HG03196 (cell line): ENCODE measurements at regions not wholly inside any gene's neighbourhood (a gene's known extent, or its start where the extent isn't known, plus 50 kb on each side); places are given as distances from the start of the nearest gene placed in this dataset.

Experiments used
- ATAC-seq: cut with Tn5 transposase; IDR thresholded peaks from one replicate; pipeline ENCODE4 v1.9.1; 2021; ENCODE audit not compliant: unreplicated experiment

DNA sequence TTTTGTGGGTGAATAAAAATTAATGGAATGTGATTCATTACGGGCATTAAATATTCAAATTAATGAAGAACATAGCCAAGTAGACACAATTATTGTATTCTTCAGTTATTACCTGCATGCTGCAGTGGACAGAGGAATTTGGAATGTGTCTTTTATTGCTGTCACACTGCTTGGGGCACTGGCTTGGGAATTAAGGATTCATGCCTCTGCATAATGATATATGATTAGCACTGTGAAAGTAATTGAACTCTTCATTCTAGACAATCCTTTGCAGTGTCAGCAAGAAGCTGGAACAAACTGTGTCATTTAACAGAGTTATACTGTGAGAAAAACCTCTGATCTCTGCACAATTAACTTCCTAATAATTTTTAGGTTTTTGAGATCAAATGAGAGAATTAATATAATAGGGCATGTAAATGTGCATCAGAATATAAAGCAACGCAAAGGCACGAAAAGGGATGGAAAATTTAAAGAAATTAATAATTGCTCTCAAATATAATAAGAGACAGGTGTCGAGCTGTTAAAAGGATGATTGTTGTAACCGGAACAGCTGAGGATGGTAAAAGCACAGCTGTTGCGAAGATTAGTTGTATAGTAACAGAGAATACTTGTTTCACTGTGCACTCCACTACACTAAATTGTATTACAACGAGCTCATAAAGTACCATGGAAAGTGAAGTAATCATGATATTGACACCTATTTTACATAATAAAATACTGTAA is 235.1 kb upstream of the MIR17HG start:
- no peak for ATAC-seq

DNA sequence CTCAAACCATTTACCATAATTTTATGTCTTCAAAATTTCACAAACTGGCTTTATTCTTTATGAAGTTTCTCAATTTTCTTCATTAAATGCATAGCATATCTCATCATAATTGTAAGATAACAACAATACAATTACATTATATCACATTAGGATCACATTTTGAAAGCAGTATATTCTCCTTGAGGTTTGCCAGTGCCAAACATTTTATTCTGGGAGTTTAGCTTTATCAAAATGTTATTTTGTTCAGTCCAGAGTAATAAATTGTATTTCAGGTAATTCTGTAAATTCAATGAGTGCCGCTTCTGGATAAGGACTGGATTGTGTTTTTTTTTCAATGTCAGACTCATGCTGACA is 234.6 kb upstream of the MIR17HG start:
- no peak for ATAC-seq

DNA sequence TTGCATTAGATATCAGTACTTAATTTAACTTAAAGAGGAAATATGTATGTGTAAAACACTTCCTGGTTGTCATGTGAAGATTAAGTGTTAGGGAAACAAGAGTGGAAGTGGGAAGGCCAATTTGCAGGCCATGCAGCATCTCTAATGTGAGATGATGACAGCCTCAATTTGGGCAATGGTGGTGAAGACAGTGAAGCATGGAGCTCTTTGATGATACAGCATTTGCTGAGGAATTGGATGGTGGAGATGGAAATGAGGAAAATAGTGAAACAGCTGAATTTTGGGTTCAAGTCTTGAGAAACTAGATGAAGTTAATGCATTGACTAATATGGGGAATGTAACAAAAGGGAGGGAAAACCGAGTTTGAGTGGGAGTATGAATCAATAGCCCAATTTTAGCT is 231.7 kb upstream of the MIR17HG start:
- no peak for ATAC-seq

DNA sequence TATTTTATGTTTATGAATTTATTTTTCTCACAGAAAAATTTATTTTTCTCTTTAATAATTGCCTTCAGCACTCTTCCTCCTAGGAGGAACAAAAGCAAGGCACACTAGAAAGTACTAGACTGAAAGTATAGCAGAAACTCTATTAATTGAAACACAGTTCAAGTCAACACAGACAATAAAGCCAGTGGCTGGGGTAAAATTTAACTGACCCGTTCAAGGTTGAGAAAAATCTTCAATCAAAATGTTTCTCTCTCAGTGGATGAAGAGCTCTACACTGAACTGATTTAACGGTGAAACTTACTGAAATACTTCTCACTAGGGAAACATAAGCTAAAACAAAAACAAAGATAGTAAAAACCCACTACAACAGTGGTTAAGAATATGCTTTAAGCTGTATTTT is 230.1 kb upstream of the MIR17HG start:
- no peak for ATAC-seq

DNA sequence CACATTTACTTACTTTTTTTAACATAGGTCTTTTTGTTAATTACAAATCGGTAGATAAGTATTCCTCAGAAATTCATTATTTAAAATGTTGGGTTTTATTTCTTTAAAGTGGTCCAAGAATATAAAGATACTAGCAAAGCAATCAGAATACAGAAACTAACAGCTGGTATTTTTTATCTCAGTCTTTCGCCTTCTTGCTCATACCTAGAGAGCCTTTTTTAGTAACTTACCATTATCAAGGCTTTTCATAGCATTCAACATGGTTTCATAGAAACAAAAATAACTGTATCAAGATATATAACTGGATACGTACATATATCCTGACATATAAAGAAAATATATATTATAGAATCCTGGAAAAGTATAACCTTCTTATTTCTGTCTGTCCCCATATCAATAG is 227.8 kb upstream of the MIR17HG start:
- ATAC-seq: no peak

DNA sequence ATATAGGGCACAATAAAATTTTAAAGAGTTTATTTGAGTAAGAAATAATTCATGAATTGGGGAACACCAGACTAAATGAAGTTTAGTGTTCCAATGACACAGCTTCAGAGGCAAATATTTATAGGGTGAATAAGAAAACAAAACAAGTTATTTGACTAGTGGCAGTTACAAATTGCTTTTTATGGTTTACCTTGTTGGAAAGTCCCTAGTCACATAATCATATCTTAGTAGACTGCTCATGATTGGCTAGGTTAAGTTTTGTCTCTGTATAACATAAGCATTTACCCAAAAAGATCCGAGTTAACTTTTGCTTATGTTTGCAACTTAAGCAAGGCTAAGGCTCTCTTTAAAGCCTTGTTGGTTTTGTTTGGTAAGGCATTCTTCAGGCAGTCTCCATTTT is 224.7 kb upstream of the MIR17HG start:
- no peak for ATAC-seq

DNA sequence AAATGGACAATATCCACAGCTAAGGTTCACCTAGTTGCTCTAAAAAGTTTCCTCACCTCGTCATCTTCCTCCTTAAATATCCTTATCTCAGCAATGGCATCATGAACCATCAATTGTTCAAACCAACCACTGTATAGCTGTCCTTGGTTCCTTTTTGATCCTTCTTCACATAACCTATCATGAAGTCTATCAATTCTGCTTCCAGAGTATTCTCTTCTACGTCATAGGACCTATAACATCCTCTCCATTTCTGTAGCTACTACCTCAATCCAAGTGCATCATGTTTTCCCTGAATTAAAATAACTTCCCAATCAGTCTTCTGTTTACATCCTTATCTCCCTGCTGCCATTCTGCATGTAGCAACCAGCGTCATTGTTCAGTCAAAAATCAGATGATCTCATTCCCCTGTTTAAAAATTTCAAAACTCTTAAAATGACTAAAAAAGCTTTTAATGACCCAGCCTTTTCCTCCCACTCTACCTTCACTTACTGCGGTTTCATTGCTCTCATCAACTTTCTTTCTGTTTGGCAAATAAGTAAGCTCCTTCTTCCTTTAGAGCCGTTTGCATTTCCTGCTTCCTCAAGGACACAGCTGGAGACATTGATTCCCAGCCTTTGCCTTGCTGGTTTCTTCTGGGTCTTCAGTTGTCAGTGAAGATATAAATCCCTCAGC is 223.9 kb upstream of the MIR17HG start:
- no peak for ATAC-seq

DNA sequence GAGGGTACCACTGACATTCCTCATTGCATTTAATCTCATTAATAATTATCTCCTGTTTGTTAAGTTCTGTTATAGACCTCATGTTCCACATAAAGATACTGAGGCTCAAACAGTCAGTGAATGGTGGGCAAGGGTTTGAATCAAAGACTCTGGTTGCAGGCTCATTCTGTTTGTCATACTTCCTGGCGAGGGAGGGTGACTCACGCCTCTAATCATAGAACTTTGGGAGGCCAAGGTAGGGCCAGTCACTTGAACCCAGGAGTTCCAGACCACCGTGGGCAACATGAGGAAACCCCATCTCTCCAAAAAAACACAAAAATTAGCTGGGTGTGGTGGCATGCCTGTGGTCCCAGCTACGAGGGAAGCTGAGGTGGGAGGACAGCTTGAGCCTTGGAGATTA is 220.7 kb upstream of the MIR17HG start:
- no peak for ATAC-seq

DNA sequence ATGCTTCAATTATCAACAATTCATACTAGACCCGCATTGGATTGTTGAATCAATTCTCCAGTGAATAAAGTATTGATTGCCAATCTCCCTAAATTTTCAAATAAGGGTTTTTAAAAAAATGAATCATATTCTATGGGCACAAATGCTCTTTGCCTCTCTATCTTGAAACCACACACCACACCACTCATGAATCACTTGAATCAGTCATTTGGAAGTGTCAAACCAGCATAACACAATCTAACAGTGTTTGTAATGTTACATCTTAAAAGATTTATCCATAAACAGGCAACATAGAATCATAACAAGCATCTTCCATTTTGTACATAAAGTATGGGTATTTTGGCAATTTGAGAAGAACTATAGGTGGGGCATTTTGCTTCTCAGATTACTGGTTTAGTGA is 219.5 kb upstream of the MIR17HG start:
- ATAC-seq: no peak

DNA sequence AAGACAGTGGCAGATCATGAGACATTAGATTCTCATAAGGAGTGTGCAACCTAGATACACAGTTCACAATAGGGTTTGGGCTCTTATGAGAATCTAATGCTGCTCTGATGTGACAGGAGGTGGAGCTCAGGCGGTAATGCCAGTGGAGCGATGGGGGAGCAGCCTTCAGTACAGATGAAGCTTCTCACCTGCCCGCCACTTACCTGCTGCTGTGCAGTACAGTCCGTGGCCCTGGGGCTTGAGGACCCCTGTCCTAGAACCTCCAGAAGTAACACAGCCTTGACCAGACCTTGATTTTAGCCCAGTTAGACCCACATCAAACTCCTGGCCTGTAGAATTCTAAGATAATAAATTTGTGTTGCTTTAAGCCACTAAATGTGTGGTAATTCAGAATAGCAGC is 215.1 kb upstream of the MIR17HG start:
- no peak for ATAC-seq

DNA sequence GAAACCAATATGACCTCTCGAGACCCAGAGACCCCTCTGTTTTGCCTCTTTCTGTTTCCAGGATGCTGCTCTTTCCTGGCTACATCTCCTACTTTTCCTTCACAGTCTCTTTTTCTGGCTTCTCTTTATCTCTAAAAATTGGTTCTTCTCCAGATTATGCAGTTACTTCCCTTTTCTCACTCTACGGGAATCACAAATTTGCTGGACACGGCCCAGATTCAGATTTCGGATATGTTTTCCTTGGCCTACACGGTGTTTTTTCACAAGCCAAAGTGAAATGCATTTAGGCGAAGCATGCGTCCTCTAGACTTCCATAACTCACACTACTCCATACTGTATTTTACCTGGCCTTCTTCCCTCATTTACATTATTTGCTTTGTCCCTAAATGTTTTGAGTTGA is 214.7 kb upstream of the MIR17HG start:
- ATAC-seq: no peak

DNA sequence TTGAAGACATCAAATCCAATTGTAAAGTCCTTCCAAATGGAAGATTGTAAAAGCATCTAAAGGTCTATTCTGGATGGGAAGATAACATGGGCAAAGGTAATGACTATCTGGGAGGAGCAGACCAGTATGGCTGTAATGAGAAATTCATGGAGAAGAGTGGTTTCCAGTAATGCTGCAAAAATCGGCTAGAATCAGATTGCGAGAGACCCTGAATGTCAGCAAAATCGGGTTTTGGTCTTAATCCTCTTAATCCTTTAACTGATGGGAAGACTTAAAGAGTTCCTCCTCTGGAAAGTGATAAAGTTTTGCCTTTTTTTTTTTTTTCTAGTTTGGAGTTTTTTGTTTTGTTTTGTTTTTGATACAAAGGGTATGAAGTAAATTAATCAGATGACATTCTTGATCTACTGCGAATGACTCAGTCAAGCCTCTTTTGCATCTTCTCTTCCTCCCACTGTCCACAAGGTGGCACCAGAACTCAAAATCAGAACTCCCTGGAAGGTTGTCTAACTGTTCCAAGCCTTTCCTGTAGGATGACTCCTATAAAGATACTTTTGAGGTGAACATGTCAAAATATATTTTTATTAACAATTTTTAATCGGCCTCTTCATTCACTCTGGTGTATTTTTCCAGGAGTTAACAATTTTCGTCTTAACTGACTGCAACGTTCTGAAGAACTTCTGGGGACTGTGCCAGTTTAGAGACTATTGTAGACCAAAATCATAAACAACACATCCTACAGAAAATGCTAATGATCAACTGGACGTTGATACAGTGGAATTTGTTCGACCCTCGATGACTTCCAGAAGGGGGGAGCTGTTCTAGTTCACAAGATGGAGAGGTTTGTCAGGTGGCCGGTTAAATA is 213.3 kb upstream of the MIR17HG start:
- peak; percentile 72 for ATAC-seq

DNA sequence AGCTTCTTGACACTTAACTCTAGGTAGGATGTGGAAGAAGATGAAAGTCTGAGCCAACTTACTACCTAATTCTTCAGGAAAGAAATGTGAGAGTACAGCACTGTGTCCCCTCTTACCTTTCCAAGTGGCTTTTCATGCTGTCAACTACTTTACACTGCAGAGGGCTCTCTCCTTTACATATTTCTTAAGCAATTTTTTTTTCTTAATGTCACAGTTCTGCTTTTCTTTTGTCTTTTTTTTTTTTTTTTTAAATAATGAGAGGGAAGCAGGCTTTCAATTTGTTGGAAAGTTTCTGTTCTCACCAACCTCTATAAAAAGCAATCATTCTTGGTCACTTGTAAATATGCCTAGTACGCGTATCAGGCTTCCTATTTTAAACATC is 212.7 kb upstream of the MIR17HG start:
- no peak for ATAC-seq

DNA sequence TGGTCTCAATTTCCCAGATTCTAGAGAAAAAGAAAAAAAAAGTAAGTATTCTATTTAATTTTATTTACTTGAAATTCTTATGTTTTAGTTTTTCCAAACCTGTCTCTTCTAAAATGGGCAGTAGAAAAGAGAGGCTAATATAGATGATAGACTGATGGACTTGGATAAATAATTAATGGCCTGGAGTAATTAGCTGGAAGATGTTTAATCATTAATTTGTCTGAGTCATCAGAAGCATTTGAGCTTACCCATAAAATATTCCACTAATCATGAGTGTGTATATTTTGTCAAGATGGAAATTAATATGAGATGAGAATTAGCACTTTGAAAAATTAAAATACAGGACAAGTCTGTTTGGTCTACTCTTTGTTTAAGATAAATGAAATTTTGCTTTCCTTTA is 212.1 kb upstream of the MIR17HG start:
- ATAC-seq: no peak

DNA sequence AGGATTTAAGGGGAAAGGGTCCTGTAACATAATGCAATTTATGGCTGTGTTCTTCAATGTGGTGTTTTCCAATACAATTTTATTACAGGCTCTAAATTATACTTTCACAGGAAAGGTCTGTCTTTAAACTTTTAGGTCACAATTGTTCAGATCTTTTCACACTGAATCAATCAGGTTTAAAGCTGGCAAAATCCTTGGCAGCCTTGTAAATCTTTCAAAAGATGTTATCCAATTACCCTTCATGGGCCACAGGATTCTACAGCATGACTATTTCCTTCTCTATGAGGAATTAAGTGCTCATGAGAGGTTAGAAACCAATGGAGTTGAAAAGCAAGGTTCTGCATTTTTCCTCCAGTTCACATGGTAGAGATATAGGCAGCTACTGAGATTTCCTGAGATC is 211.5 kb upstream of the MIR17HG start:
- ATAC-seq: no peak

DNA sequence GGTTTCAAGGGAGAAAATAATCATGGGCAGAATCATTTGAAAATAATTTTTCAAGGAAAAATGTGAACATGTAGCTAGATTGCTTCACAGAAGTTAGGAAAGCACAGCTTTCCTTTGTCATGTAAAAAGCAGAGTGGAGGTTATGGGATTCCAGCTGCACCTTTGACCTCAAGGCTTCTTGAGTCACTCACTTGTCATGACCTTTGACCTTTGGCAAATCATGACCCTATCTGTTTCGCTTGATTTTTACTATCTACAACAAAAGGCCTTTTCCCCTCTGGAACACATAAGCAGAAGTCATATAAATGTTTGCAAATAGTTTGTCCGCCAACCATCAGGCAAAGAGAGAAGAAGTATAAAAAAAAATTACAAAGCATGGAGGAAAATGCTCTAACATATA is 210.7 kb upstream of the MIR17HG start:
- ATAC-seq: no peak

DNA sequence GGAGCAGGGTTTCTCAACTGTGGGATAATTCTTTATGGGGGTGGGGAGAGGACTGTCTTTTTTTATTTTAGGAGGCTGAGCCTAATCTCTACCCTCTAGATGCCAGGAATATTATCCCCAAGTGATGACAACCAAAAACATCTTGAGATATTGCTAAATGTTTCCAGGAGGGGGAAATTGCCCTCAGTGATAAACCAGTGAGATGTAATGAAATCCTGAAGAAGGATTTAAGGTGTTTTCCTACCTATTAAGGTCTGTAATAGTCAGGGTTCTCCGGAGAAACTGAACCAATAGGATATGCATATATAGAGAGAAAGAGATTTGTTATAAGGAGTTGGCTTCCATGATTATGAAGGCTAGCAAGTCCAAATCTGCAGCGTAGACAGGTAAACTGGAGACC is 208.3 kb upstream of the MIR17HG start:
- ATAC-seq: no peak

DNA sequence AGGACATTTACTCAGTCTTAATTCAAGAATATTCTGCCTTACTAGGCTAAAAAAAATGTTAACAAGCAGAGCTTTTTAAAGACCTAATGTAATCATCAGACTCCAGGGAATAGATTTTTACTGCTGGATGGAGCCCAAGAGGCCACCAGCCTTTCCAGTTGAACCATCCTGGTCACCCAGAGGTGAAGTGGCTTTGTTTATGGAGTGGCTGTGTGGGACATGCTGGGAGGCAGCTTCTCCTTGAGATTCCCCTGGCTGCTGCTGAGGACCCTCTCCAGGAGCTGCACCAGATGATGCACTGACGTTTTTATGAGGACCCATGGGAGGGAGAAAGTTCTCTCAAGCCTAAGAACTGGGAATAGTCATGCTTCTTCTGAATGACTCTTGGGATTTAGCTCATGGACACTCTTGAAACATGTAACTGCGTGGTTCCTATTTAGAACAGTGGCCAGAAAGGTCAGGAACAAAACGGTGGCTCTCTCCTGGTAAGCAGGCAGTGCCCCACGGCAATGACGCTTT is 205.9 kb upstream of the MIR17HG start:
- no peak for ATAC-seq

DNA sequence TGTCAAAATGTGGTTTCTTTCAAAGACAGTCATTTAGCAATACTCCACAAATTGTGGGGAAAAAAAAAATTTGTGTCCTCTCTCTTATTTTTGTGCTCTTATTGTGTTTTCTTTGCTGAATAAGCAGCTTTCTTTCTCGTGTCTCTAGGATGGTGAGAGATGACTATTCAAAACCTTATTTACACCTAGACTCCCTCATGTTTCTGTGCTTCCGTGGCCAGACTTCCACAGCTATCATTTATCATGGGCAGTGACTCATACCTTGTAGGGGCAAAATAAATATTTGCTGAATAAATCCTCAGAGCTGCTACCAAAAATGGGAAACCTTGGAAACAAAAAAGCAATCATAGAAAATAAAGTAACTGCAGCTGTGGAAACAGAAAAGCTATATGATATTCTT is 204.9 kb upstream of the MIR17HG start:
- no peak for ATAC-seq

DNA sequence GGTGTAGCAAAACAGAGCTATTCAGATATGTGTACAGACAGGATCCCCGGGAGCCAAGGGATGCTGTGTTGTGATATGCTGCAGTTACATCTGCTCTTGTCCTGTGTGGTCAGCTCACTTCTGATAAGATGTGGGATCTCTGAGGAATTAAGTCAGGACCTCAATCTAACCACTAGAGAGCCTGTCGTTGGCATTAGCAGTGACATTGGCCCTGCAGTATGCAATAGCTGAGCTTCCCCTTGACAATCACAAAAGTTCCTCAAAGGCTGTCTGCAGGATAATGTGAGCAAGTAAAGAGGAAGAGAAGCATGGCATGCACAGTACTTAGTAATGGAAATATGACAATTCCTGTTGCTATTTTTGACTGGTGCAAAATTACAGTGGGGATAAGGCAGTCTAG is 203.4 kb upstream of the MIR17HG start:
- no peak for ATAC-seq

DNA sequence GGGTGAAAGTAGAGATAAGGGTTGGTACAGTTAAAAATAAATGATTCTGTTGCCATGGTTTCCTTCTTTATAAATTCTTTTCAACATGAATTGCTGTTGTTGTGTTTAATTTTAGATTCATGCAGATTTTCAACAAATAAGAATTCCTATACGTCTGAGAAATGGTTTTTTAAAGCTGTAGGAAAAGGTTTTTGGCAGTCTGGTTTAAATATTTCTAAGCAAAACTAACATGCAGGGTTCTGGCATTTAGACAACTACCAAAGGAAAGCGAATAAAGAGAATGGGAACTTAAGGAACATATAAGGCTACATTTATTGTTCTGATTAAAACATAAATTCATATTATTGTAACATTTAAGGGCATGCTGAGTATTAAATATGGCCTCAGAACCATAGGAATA is 203.0 kb upstream of the MIR17HG start:
- no peak for ATAC-seq
